Activated T-cell treated with anti-CD3 and anti-CD28 coated beads, Interleukin-2, amount 50 U/mL, for 24 hours (primary cell): ENCODE measurements at regions not wholly inside any gene's neighbourhood (a gene's known extent, or its start where the extent isn't known, plus 50 kb on each side); places are given as distances from the start of the nearest gene placed in this dataset.
"Not testable (repeated sequence)": the region's sequence is repeated elsewhere in the genome, so short reads cannot be mapped to it uniquely, and the experiment has no call there.

ENCODE experiments used
- DNase-seq: peaks from one replicate; pipeline ENCODE4 v3.0.0-alpha.2; 2020
- H3K27ac Mint-ChIP-seq: 2 replicates; pipeline ENCODE4 v1.8.0; 2020; ENCODE audit warnings: mild to moderate bottlenecking, mixed read lengths
- H3K27me3 Mint-ChIP-seq: 2 replicates; pipeline ENCODE4 v1.8.0; 2020; ENCODE audit warnings: mixed read lengths
- H3K36me3 Mint-ChIP-seq: 2 replicates; pipeline ENCODE4 v1.8.0; 2020; ENCODE audit warnings: low read depth, mixed read lengths
- H3K4me1 Mint-ChIP-seq: 2 replicates; pipeline ENCODE4 v1.8.0; 2020; ENCODE audit warnings: low read depth, mixed read lengths
- H3K4me3 Mint-ChIP-seq: 2 replicates; pipeline ENCODE4 v1.8.0; 2020; ENCODE audit warnings: mild to moderate bottlenecking, moderate library complexity, mixed read lengths
- H3K9me3 Mint-ChIP-seq: 2 replicates; pipeline ENCODE4 v1.8.0; 2020; ENCODE audit warnings: mixed read lengths

- Mint-ChIP-seq H3K36me3 (no peaks in the 10 kb centered on the region), H3K27ac (no peak overlapping the region), H3K9me3 (peaks cover 4% of the 10 kb centered on the region), H3K4me3 (no peak overlapping the region), H3K27me3 (no peaks in the 10 kb centered on the region), H3K4me1 (no peaks in the 10 kb centered on the region)
- DNase-seq, result no peak
Observed at GRCh38 chr21:28118570-28118969, 874.1 kb downstream of the LTN1 start.

- not testable (repeated sequence) for H3K9me3 Mint-ChIP-seq, DNase-seq, H3K36me3 Mint-ChIP-seq, H3K27me3 Mint-ChIP-seq, H3K4me3 Mint-ChIP-seq, H3K4me1 Mint-ChIP-seq, H3K27ac Mint-ChIP-seq
Observed at GRCh38 chr21:28114986-28115385, 877.7 kb downstream of the LTN1 start.

- Mint-ChIP-seq H3K36me3 (no peaks in the 10 kb centered on the region), H3K27me3 (no peaks in the 10 kb centered on the region), H3K4me3 (no peak overlapping the region), H3K4me1 (no peaks in the 10 kb centered on the region), H3K9me3 (peaks cover 4% of the 10 kb centered on the region), H3K27ac (no peak overlapping the region)
- DNase-seq, result no peak
Observed at GRCh38 chr21:28113718-28114117, 879.0 kb downstream of the LTN1 start.

- Mint-ChIP-seq H3K4me3 (no peak overlapping the region), H3K9me3 (peaks cover 4% of the 10 kb centered on the region), H3K36me3 (no peaks in the 10 kb centered on the region), H3K27me3 (no peaks in the 10 kb centered on the region), H3K27ac (no peak overlapping the region), H3K4me1 (no peaks in the 10 kb centered on the region)
- no peak for DNase-seq
Observed at GRCh38 chr21:28112511-28112910, 880.2 kb downstream of the LTN1 start.

- H3K4me1 Mint-ChIP-seq, result no peaks in the 10 kb centered on the region
- no peak for DNase-seq
Observed at GRCh38 chr21:28111151-28111619, 881.5 kb downstream of the LTN1 start.

GRCh38 chr21:28110716-28111115, 882.0 kb downstream of the LTN1 start:
- H3K4me1 Mint-ChIP-seq, result no peaks in the 10 kb centered on the region
- H3K36me3 Mint-ChIP-seq, result no peaks in the 10 kb centered on the region
- no peak overlapping the region for H3K27ac Mint-ChIP-seq
- H3K4me3 Mint-ChIP-seq, result no peak overlapping the region
- no peak for DNase-seq
- peaks cover 3% of the 10 kb centered on the region for H3K9me3 Mint-ChIP-seq
- H3K27me3 Mint-ChIP-seq, result no peaks in the 10 kb centered on the region

More at GRCh38 chr21:28111151-28111619, 881.5 kb downstream of the LTN1 start:
- no peak overlapping the region for H3K4me3 Mint-ChIP-seq
- H3K9me3 Mint-ChIP-seq, result peaks cover 4% of the 10 kb centered on the region
- no peaks in the 10 kb centered on the region for H3K36me3 Mint-ChIP-seq
- no peaks in the 10 kb centered on the region for H3K27me3 Mint-ChIP-seq
- H3K27ac Mint-ChIP-seq, result no peak overlapping the region

GRCh38 chr21:28110074-28110473, 882.6 kb downstream of the LTN1 start:
- Mint-ChIP-seq H3K27me3 (no peaks in the 10 kb centered on the region), H3K27ac (no peak overlapping the region), H3K36me3 (no peaks in the 10 kb centered on the region), H3K9me3 (peaks cover 2% of the 10 kb centered on the region), H3K4me1 (no peaks in the 10 kb centered on the region), H3K4me3 (no peak overlapping the region)
- DNase-seq, result no peak

GRCh38 chr21:28106370-28106890, 886.2 kb downstream of the LTN1 start:
- no peaks in the 10 kb centered on the region for H3K27me3 Mint-ChIP-seq
- H3K36me3 Mint-ChIP-seq, result no peaks in the 10 kb centered on the region
- H3K27ac Mint-ChIP-seq, result no peak overlapping the region
- H3K4me1 Mint-ChIP-seq, result no peaks in the 10 kb centered on the region
- DNase-seq, result no peak
- H3K9me3 Mint-ChIP-seq, result peaks cover 2% of the 10 kb centered on the region
- H3K4me3 Mint-ChIP-seq, result no peak overlapping the region

GRCh38 chr21:28104346-28104745, 888.3 kb downstream of the LTN1 start:
- H3K36me3 Mint-ChIP-seq, result no peaks in the 10 kb centered on the region
- no peaks in the 10 kb centered on the region for H3K9me3 Mint-ChIP-seq
- H3K4me1 Mint-ChIP-seq, result no peaks in the 10 kb centered on the region
- DNase-seq, result no peak
- no peak overlapping the region for H3K27ac Mint-ChIP-seq
- no peak overlapping the region for H3K4me3 Mint-ChIP-seq
- no peaks in the 10 kb centered on the region for H3K27me3 Mint-ChIP-seq

GRCh38 chr21:28100366-28100765, 892.3 kb downstream of the LTN1 start:
- no peaks in the 10 kb centered on the region for H3K9me3 Mint-ChIP-seq
- H3K27me3 Mint-ChIP-seq, result no peaks in the 10 kb centered on the region
- H3K4me3 Mint-ChIP-seq, result no peak overlapping the region
- no peak for DNase-seq
- no peaks in the 10 kb centered on the region for H3K36me3 Mint-ChIP-seq
- no peak overlapping the region for H3K27ac Mint-ChIP-seq
- no peaks in the 10 kb centered on the region for H3K4me1 Mint-ChIP-seq

GRCh38 chr21:28099001-28099705, 893.5 kb downstream of the LTN1 start:
- Mint-ChIP-seq H3K27me3 (no peaks in the 10 kb centered on the region), H3K4me3 (no peak overlapping the region), H3K9me3 (no peaks in the 10 kb centered on the region), H3K36me3 (no peaks in the 10 kb centered on the region), H3K4me1 (no peaks in the 10 kb centered on the region), H3K27ac (no peak overlapping the region)
- DNase-seq, result no peak

- H3K9me3 Mint-ChIP-seq, result no peaks in the 10 kb centered on the region
Observed at GRCh38 chr21:28091466-28091865, 901.2 kb downstream of the LTN1 start.

GRCh38 chr21:28090546-28090945, 902.1 kb downstream of the LTN1 start:
- Mint-ChIP-seq H3K4me1 (no peaks in the 10 kb centered on the region), H3K9me3 (no peaks in the 10 kb centered on the region), H3K4me3 (no peak overlapping the region), H3K27ac (no peak overlapping the region), H3K27me3 (no peaks in the 10 kb centered on the region), H3K36me3 (no peaks in the 10 kb centered on the region)
- DNase-seq, result no peak

More at GRCh38 chr21:28091466-28091865, 901.2 kb downstream of the LTN1 start:
- Mint-ChIP-seq H3K27ac (no peak overlapping the region), H3K4me3 (no peak overlapping the region), H3K4me1 (no peaks in the 10 kb centered on the region), H3K27me3 (no peaks in the 10 kb centered on the region), H3K36me3 (no peaks in the 10 kb centered on the region)
- no peak for DNase-seq

- Mint-ChIP-seq H3K27me3 (no peaks in the 10 kb centered on the region), H3K9me3 (no peaks in the 10 kb centered on the region), H3K36me3 (no peaks in the 10 kb centered on the region), H3K27ac (no peak overlapping the region), H3K4me1 (no peaks in the 10 kb centered on the region), H3K4me3 (no peak overlapping the region)
- DNase-seq, result no peak
Observed at GRCh38 chr21:28089599-28090441, 902.9 kb downstream of the LTN1 start.
